HCT116 (cell line): ENCODE measurements at regions not wholly inside any gene's neighbourhood (a gene's known extent, or its start where the extent isn't known, plus 50 kb on each side); places are given as distances from the start of the nearest gene placed in this dataset.

Source experiments
- ATAC-seq: fragments of 200-7000 bp; cut with Tn5 transposase; 2 replicates; pipeline ENCODE4 v1.9.1; 2020; ENCODE audit warnings: mild to moderate bottlenecking, moderate library complexity
- BruUV-seq: library from RNA; stranded (reverse); fragments of 400-500 nt; replicated peaks from 2 replicates; lab custom pipeline; 2021; lab: Mats Ljungman, UMichigan
- CTCF ChIA-PET: fragments of 300-600 bp; sonication (Branson Sonifier 250); formaldehyde crosslinking; loops from one replicate; lab custom pipeline; 2021; ENCODE audit warnings: antibody characterized with exemption; lab: Charles Lee
- POLR2A ChIA-PET: fragments of 300-600, 350-600 bp; sonication (Branson Sonifier 250); formaldehyde crosslinking; loops from one replicate; lab custom pipeline; 2021; ENCODE audit warnings: antibody characterized with exemption; lab: Charles Lee
- RAD21 ChIA-PET, 2 experiments: fragments of 300-600 bp; sonication (Branson Sonifier 250); formaldehyde crosslinking; loops; one replicate each; lab custom pipeline; 2023; ENCODE audit warnings: low total read pairs in 2 of 2; ENCODE audit not compliant: uncharacterized antibody in 2 of 2, unreplicated experiment in 2 of 2, low non-redundant PET in 1 of 2; lab: Charles Lee
- DNase-seq: peaks from one replicate; pipeline ENCODE4 v3.0.0-alpha.2; 2010; ENCODE audit warnings: low read depth, low spot score
- H2AFZ ChIP-seq: fragments of 200-600 bp; shearing (Covaris generic), sonication (generic); 2 replicates; pipeline ENCODE4 v1.6.1; 2017; ENCODE audit warnings: low read depth, mixed run types, mixed read lengths, antibody characterized with exemption, low read length; ENCODE audit not compliant: poor library complexity, severe bottlenecking
- H3K27ac ChIP-seq: 2 replicates; pipeline ENCODE4 v1.5.1; 2012; ENCODE audit warnings: low read depth, low read length
- H3K27me3 ChIP-seq: fragments of 200-600 bp; sonication (generic); 2 replicates; pipeline ENCODE4 v1.6.1; 2016; ENCODE audit warnings: mixed run types, low read length, mixed read lengths; ENCODE audit not compliant: insufficient read depth
- H3K36me3 ChIP-seq, 2 experiments: fragments of 200-500 bp in 1 of 2; fragments of 200-600 bp in 1 of 2; sonication (Bioruptor generic) in 1 of 2; sonication (generic) in 1 of 2; 2 replicates each; pipeline versions ENCODE4 v1.5.1 to v1.6.1; 2014 to 2016; ENCODE audit warnings: low read length in 2 of 2, inconsistent platforms in 1 of 2, mixed read lengths in 1 of 2, mixed run types in 1 of 2; ENCODE audit not compliant: insufficient read depth in 2 of 2, control insufficient read depth in 1 of 2
- H3K4me1 ChIP-seq, 2 experiments: fragments of 200-600 bp in 1 of 2; sonication (generic) in 1 of 2; 2 replicates each; pipeline versions ENCODE4 v1.5.1 to v1.6.1; 2012 to 2017; ENCODE audit warnings: low read length in 2 of 2, inconsistent platforms in 1 of 2, mild to moderate bottlenecking in 1 of 2, mixed read lengths in 1 of 2, mixed run types in 1 of 2, moderate library complexity in 1 of 2; ENCODE audit not compliant: insufficient read depth in 2 of 2, control insufficient read depth in 1 of 2
- H3K4me2 ChIP-seq: fragments of 200-600 bp; sonication (generic); 2 replicates; pipeline ENCODE4 v1.6.1; 2017; ENCODE audit warnings: mixed run types, low read length, mixed read lengths
- H3K4me3 ChIP-seq, 2 experiments: fragments of 200-600 bp in 1 of 2; sonication (generic) in 1 of 2; replicated peaks in 1 of 2; 2 replicates each; pipeline ENCODE4 v1.5.1; 2011 to 2016; ENCODE audit warnings: low read length in 2 of 2, control low read depth in 1 of 2, low read depth in 1 of 2, mild to moderate bottlenecking in 1 of 2, mixed read lengths in 1 of 2, mixed run types in 1 of 2
- H3K79me2 ChIP-seq: fragments of 200-600 bp; sonication (generic); 2 replicates; pipeline ENCODE4 v1.6.1; 2017; ENCODE audit warnings: mild to moderate bottlenecking, mixed run types, low read length, moderate library complexity, mixed read lengths; ENCODE audit not compliant: insufficient read depth
- H3K9ac ChIP-seq: fragments of 200-600 bp; sonication (generic); 2 replicates; pipeline ENCODE4 v1.6.1; 2016; ENCODE audit warnings: low read length, mixed read lengths
- H3K9me2 ChIP-seq: fragments of 200-600 bp; sonication (generic), shearing (Covaris generic); 2 replicates; pipeline ENCODE4 v1.6.1; 2017; ENCODE audit warnings: mixed run types, mild to moderate bottlenecking, moderate library complexity; ENCODE audit not compliant: insufficient read depth
- H3K9me3 ChIP-seq, 2 experiments: fragments of 200-500 bp in 1 of 2; fragments of 200-600 bp in 1 of 2; sonication (Bioruptor generic) in 1 of 2; sonication (generic) in 1 of 2; 2 replicates each; pipeline ENCODE4 v1.6.1; 2014 to 2017; ENCODE audit warnings: low read length in 2 of 2, mixed read lengths in 2 of 2, inconsistent platforms in 1 of 2, low read depth in 1 of 2, mild to moderate bottlenecking in 1 of 2, mixed run types in 1 of 2, moderate library complexity in 1 of 2; ENCODE audit not compliant: control insufficient read depth in 1 of 2, insufficient read depth in 1 of 2
- H4K20me1 ChIP-seq: fragments of 200-600 bp; sonication (generic), shearing (Covaris generic); 2 replicates; pipeline ENCODE4 v1.6.1; 2017; ENCODE audit warnings: mixed run types, mild to moderate bottlenecking, moderate library complexity; ENCODE audit not compliant: insufficient read depth
- ATF3 ChIP-seq: IDR thresholded peaks from 2 replicates; pipeline ENCODE4 v1.6.1; 2012
- CTCF ChIP-seq, 3 experiments: fragments of 200-600 bp in 1 of 3; sonication (generic) in 1 of 3; IDR thresholded peaks in 2 of 3; conservative IDR thresholded peaks in 1 of 3; 2 replicates each; pipeline ENCODE4 v1.5.1; 2012 to 2017; ENCODE audit warnings: low read depth in 2 of 3, low read length in 2 of 3, antibody characterized with exemption in 1 of 3, borderline replicate concordance in 1 of 3, control low read depth in 1 of 3, mild to moderate bottlenecking in 1 of 3, mixed read lengths in 1 of 3, mixed run types in 1 of 3, moderate library complexity in 1 of 3; ENCODE audit not compliant: insufficient read depth in 1 of 3
- EGR1 ChIP-seq: IDR thresholded peaks from 2 replicates; pipeline ENCODE4 v1.6.1; 2012; ENCODE audit warnings: low read depth
- ELF1 ChIP-seq: IDR thresholded peaks from 2 replicates; pipeline ENCODE4 v1.6.1; 2012; ENCODE audit warnings: low read depth, borderline replicate concordance
- EZH2 ChIP-seq: fragments of 200-600 bp; sonication (generic); IDR thresholded peaks from 2 replicates; pipeline ENCODE4 v1.6.1; 2017; ENCODE audit warnings: antibody characterized with exemption, mixed run types
- EZH2phosphoT487 ChIP-seq: fragments of 200-600 bp; IDR thresholded peaks from 2 replicates; pipeline ENCODE4 v1.6.1; 2018; ENCODE audit warnings: antibody characterized with exemption, borderline replicate concordance
- POLR2A ChIP-seq: IDR thresholded peaks from 2 replicates; pipeline ENCODE4 v1.7.0; 2011; ENCODE audit warnings: borderline replicate concordance; ENCODE audit not compliant: insufficient read depth, insufficient read length; ENCODE audit errors: extremely low read depth
- POLR2AphosphoS5 ChIP-seq: IDR thresholded peaks from 2 replicates; pipeline ENCODE4 v1.6.1; 2011; ENCODE audit warnings: mild to moderate bottlenecking, low read depth, low read length, moderate library complexity
- RAD21 ChIP-seq: IDR thresholded peaks from 2 replicates; pipeline ENCODE4 v1.6.1; 2012; ENCODE audit warnings: low read depth, mild to moderate bottlenecking
- REST ChIP-seq: IDR thresholded peaks from 2 replicates; pipeline ENCODE4 v1.6.1; 2012; ENCODE audit warnings: low read depth
- SIN3A ChIP-seq: IDR thresholded peaks from 2 replicates; pipeline ENCODE4 v1.6.1; 2012; ENCODE audit warnings: low read depth
- ZFX ChIP-seq: fragments of 450-650 bp; IDR thresholded peaks from 2 replicates; pipeline ENCODE4 v1.6.1; 2017
- intact Hi-C: fragments of 100-400 bp; cut with micrococcal nuclease; formaldehyde crosslinking; loops from 2 replicates; pipeline ENCODE4 v1.10.0; 2022

- H3K27ac ChIP-seq: no peak overlapping the region
- no TSS peak for BruUV-seq
- H3K27me3 ChIP-seq: no peaks in the 10 kb centered on the region
- no peaks in the 10 kb centered on the region for H3K9me2 ChIP-seq
- no peaks in the 10 kb centered on the region for H3K79me2 ChIP-seq
- H3K9ac ChIP-seq: no peak overlapping the region
- no peaks in the 10 kb centered on the region for H3K4me1 ChIP-seq
- no peak overlapping the region for H3K4me2 ChIP-seq
- no peak overlapping the region for H3K4me3 ChIP-seq
- intact Hi-C loops: no loop called here
- POLR2A ChIA-PET: no interaction called here
- TF ChIP-seq EZH2phosphoT487 (no peak), SIN3A (no peak), ATF3 (no peak), RAD21 (no peak), POLR2A (no peak), EGR1 (no peak), EZH2 (no peak), POLR2AphosphoS5 (no peak), CTCF (IDR thresholded peaks at IDR 0.05 in 2 of 3, conservative IDR thresholded peaks at IDR 0.05 in 1 of 3; ENCODE audit: borderline replicate concordance in 1 of 3, insufficient read depth in 1 of 3, low read depth in 2 of 3, low read length in 2 of 3) (no peak), ELF1 (no peak), REST (no peak), ZFX (no peak)
- TF ChIP-seq, all 23 proteins: peak for 0
- no peaks in the 10 kb centered on the region for H3K9me3 ChIP-seq
- H4K20me1 ChIP-seq: no peaks in the 10 kb centered on the region
- DNase-seq: no peak
- H2AFZ ChIP-seq: no peak overlapping the region
- ChIA-PET CTCF (no interaction called here), RAD21 (no interaction called here)
- H3K36me3 ChIP-seq: no peaks in the 10 kb centered on the region
- no peak for ATAC-seq
Observed at GRCh38 chr5:97922776-97923175, 739.7 kb upstream of the RIOK2 start.
